NCI-H446 treated with DMSO at 0.1 percent for 48 hours (cell line): ENCODE measurements at regions not wholly inside any gene's neighbourhood (a gene's known extent, or its start where the extent isn't known, plus 50 kb on each side); places are given as distances from the start of the nearest gene placed in this dataset.

Source experiments
- DNase-seq: peaks from one replicate; lab custom pipeline; 2025; lab: John Stamatoyannopoulos, UW

GRCh38 chr1:244220410-244220809 is 169.3 kb downstream of the ZBTB18 start:
- DNase-seq = no peak

GRCh38 chr1:244221991-244222390 is 170.9 kb downstream of the ZBTB18 start:
- no peak for DNase-seq

- DNase-seq = no peak
Measured at GRCh38 chr1:244224487-244225430, 173.7 kb downstream of the ZBTB18 start.

GRCh38 chr1:244226435-244226834 is 175.4 kb downstream of the ZBTB18 start:
- no peak for DNase-seq

GRCh38 chr1:244230470-244230869 is 179.4 kb downstream of the ZBTB18 start:
- DNase-seq = no peak

- DNase-seq = no peak
Measured at GRCh38 chr1:244231193-244231571, 180.1 kb downstream of the ZBTB18 start.

- no peak for DNase-seq
Measured at GRCh38 chr1:244231572-244232315, 180.7 kb downstream of the ZBTB18 start.

GRCh38 chr1:244234009-244234643 is 183.0 kb downstream of the ZBTB18 start:
- DNase-seq = no peak

GRCh38 chr1:244235157-244235556 is 184.1 kb downstream of the ZBTB18 start:
- DNase-seq = no peak

GRCh38 chr1:244236101-244236500 is 185.0 kb downstream of the ZBTB18 start:
- no peak for DNase-seq

GRCh38 chr1:244236721-244237120 is 185.6 kb downstream of the ZBTB18 start:
- no peak for DNase-seq

GRCh38 chr1:244237445-244237844 is 186.4 kb downstream of the ZBTB18 start:
- DNase-seq = no peak

GRCh38 chr1:244239261-244239770 is 188.2 kb downstream of the ZBTB18 start:
- no peak for DNase-seq

- DNase-seq = no peak
Measured at GRCh38 chr1:244241438-244241837, 190.4 kb downstream of the ZBTB18 start.

GRCh38 chr1:244242446-244242845 is 191.4 kb downstream of the ZBTB18 start:
- no peak for DNase-seq

- DNase-seq = no peak
Measured at GRCh38 chr1:244246334-244246733, 195.3 kb downstream of the ZBTB18 start.

- no peak for DNase-seq
Measured at GRCh38 chr1:244248426-244248825, 197.3 kb downstream of the ZBTB18 start.

- no peak for DNase-seq
Measured at GRCh38 chr1:244252211-244252610, 199.5 kb downstream of the ADSS2 start.

- DNase-seq = no peak
Measured at GRCh38 chr1:244254467-244254866, 197.2 kb downstream of the ADSS2 start.

GRCh38 chr1:244255426-244255965 is 196.2 kb downstream of the ADSS2 start:
- DNase-seq = no peak

GRCh38 chr1:244256086-244256676 is 195.5 kb downstream of the ADSS2 start:
- DNase-seq = no peak

GRCh38 chr1:244264163-244264562 is 187.5 kb downstream of the ADSS2 start:
- no peak for DNase-seq
